ENCODE measurements at regions not wholly inside any gene's neighbourhood (a gene's known extent, or its start where the extent isn't known, plus 50 kb on each side); places are given as distances from the start of the nearest gene placed in this dataset.

GRCh38 chr7:119007236-119007635 lies 782.7 kb downstream of the ANKRD7 start:
- TF ChIP-seq, protein P1, sequence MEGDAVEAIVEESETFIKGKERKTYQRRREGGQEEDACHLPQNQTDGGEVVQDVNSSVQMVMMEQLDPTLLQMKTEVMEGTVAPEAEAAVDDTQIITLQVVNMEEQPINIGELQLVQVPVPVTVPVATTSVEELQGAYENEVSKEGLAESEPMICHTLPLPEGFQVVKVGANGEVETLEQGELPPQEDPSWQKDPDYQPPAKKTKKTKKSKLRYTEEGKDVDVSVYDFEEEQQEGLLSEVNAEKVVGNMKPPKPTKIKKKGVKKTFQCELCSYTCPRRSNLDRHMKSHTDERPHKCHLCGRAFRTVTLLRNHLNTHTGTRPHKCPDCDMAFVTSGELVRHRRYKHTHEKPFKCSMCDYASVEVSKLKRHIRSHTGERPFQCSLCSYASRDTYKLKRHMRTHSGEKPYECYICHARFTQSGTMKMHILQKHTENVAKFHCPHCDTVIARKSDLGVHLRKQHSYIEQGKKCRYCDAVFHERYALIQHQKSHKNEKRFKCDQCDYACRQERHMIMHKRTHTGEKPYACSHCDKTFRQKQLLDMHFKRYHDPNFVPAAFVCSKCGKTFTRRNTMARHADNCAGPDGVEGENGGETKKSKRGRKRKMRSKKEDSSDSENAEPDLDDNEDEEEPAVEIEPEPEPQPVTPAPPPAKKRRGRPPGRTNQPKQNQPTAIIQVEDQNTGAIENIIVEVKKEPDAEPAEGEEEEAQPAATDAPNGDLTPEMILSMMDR (IDR thresholded peaks at IDR 0.05; ENCODE audit: insufficient read depth, low read length, poor library complexity, severe bottlenecking), result no peak
- no peak for TF ChIP-seq EZH2phosphoT487 (conservative IDR thresholded peaks at IDR 0.05; ENCODE audit: low read length)
